ENCODE measurements at regions not wholly inside any gene's neighbourhood (a gene's known extent, or its start where the extent isn't known, plus 50 kb on each side); places are given as distances from the start of the nearest gene placed in this dataset.

- Histone ChIP-seq H3K9me3 (replicated peaks in 1 of 2; ENCODE audit: control insufficient read depth in 1 of 2, insufficient read depth in 1 of 2, low read length in 2 of 2) (no peaks in the 10 kb centered on the region), H4K20me1 (ENCODE audit: insufficient read depth, low read length) (no peaks in the 10 kb centered on the region), H3K4me3 (replicated peaks in 1 of 3; ENCODE audit: low read depth in 2 of 3, low read length in 3 of 3) (peak overlapping the region; percentile 16 to 75 (median 26)), H2AFZ (ENCODE audit: insufficient read depth, low read depth, low read length, poor library complexity, severe bottlenecking) (peak overlapping the region; percentile 82), H3K4me2 (replicated peaks; ENCODE audit: extremely low read depth, low read length, poor library complexity, severe bottlenecking) (peak overlapping the region; percentile 84), H3K9ac (ENCODE audit: insufficient read depth, low read length, poor library complexity, severe bottlenecking) (no peak overlapping the region), H3K79me2 (ENCODE audit: insufficient read depth, low read length) (no peaks in the 10 kb centered on the region), H3K27me3 (ENCODE audit: control insufficient read depth in 2 of 2, insufficient read depth in 2 of 2, low read length in 2 of 2) (no peaks in the 10 kb centered on the region), H3K27ac (ENCODE audit: low read depth in 1 of 2, low read length in 2 of 2) (no peak overlapping the region), H3K4me1 (ENCODE audit: control insufficient read depth in 1 of 2, insufficient read depth in 2 of 2, low read length in 2 of 2) (peaks cover 12 to 13% of the 10 kb centered on the region in 2 donors), H3K36me3 (replicated peaks in 1 of 2; ENCODE audit: control insufficient read depth in 1 of 2, insufficient read depth in 2 of 2, low read length in 2 of 2) (no peaks in the 10 kb centered on the region)
- H3K9me3 Mint-ChIP-seq, result peaks cover 0 to 4% (median 0%) of the 10 kb centered on the region in 7 donors
- peaks cover 5 to 6% (median 5%) of the 10 kb centered on the region in 3 donors for H3K27me3 Mint-ChIP-seq (ENCODE audit: low read depth in 3 of 3)
- no peaks in the 10 kb centered on the region for H3K36me3 Mint-ChIP-seq
- WGBS (ENCODE audit: insufficient coverage), result no CpG with 5 or more reads among the region's 6 CpGs
- DNase-seq, result no peak
- H3K4me1 Mint-ChIP-seq, result peaks cover 17% of the 10 kb centered on the region
- intact Hi-C loops (cut with micrococcal nuclease), result no loop called here
- TF ChIP-seq CTCF (IDR thresholded peaks at IDR 0.05), result no peak
- H3K4me3 Mint-ChIP-seq, result peak overlapping the region; percentile 82 to 94
- H3K27ac Mint-ChIP-seq, result no peak overlapping the region
Observed at GRCh38 chr15:67968564-67968963, 85.6 kb upstream of the PIAS1 start.

- Histone ChIP-seq H3K27ac (ENCODE audit: low read depth in 1 of 2, low read length in 2 of 2) (no peak overlapping the region), H3K36me3 (replicated peaks in 1 of 2; ENCODE audit: control insufficient read depth in 1 of 2, insufficient read depth in 2 of 2, low read length in 2 of 2) (no peaks in the 10 kb centered on the region), H3K4me2 (replicated peaks; ENCODE audit: extremely low read depth, low read length, poor library complexity, severe bottlenecking) (no peak overlapping the region), H3K4me1 (ENCODE audit: control insufficient read depth in 1 of 2, insufficient read depth in 2 of 2, low read length in 2 of 2) (peaks cover 12 to 13% of the 10 kb centered on the region in 2 donors), H3K4me3 (replicated peaks in 1 of 3; ENCODE audit: low read depth in 2 of 3, low read length in 3 of 3) (no peak overlapping the region), H3K79me2 (ENCODE audit: insufficient read depth, low read length) (no peaks in the 10 kb centered on the region), H3K9me3 (replicated peaks in 1 of 2; ENCODE audit: control insufficient read depth in 1 of 2, insufficient read depth in 1 of 2, low read length in 2 of 2) (no peaks in the 10 kb centered on the region), H3K9ac (ENCODE audit: insufficient read depth, low read length, poor library complexity, severe bottlenecking) (no peak overlapping the region), H2AFZ (ENCODE audit: insufficient read depth, low read depth, low read length, poor library complexity, severe bottlenecking) (peak overlapping the region; percentile 82), H3K27me3 (ENCODE audit: control insufficient read depth in 2 of 2, insufficient read depth in 2 of 2, low read length in 2 of 2) (no peaks in the 10 kb centered on the region), H4K20me1 (ENCODE audit: insufficient read depth, low read length) (no peaks in the 10 kb centered on the region)
- DNase-seq, result no peak
- TF ChIP-seq CTCF (IDR thresholded peaks at IDR 0.05), result no peak
- 100% methylated on average over 2 of the region's 3 CpGs for WGBS (ENCODE audit: insufficient coverage)
- no peak overlapping the region for H3K4me3 Mint-ChIP-seq
- H3K27me3 Mint-ChIP-seq (ENCODE audit: low read depth in 3 of 3), result peaks cover 4 to 6% (median 5%) of the 10 kb centered on the region in 3 donors
- intact Hi-C loops (cut with micrococcal nuclease), result no loop called here
- H3K27ac Mint-ChIP-seq, result no peak overlapping the region
- peaks cover 0 to 4% (median 0%) of the 10 kb centered on the region in 7 donors for H3K9me3 Mint-ChIP-seq
- H3K4me1 Mint-ChIP-seq, result peaks cover 17% of the 10 kb centered on the region
- no peaks in the 10 kb centered on the region for H3K36me3 Mint-ChIP-seq
Observed at GRCh38 chr15:67968966-67969365, 85.1 kb upstream of the PIAS1 start.
